CD4-positive, alpha-beta T cell treated with Interleukin-6 for 4 hours (primary cell): ENCODE measurements at regions not wholly inside any gene's neighbourhood (a gene's known extent, or its start where the extent isn't known, plus 50 kb on each side); places are given as distances from the start of the nearest gene placed in this dataset.

Experiments
- DNase-seq: peaks from one replicate; pipeline ENCODE4 v3.0.0-alpha.2; 2020; ENCODE audit warnings: mixed read lengths

GRCh38 chr12:28941248-28941647 is 207.8 kb upstream of the FAR2 start:
- no peak for DNase-seq

GRCh38 chr12:28946361-28946760 is 202.7 kb upstream of the FAR2 start:
- DNase-seq = no peak

GRCh38 chr12:28948685-28949084 is 200.4 kb upstream of the FAR2 start:
- DNase-seq = no peak

- DNase-seq = no peak
Measured at GRCh38 chr12:28949184-28949583, 199.9 kb upstream of the FAR2 start.

- no peak for DNase-seq
Measured at GRCh38 chr12:28950049-28950448, 199.0 kb upstream of the FAR2 start.

- DNase-seq = no peak
Measured at GRCh38 chr12:28951935-28952334, 197.1 kb upstream of the FAR2 start.

- no peak for DNase-seq
Measured at GRCh38 chr12:28954333-28954732, 194.7 kb upstream of the FAR2 start.

- DNase-seq = no peak
Measured at GRCh38 chr12:28955491-28955890, 193.6 kb upstream of the FAR2 start.

GRCh38 chr12:28955931-28956330 is 193.1 kb upstream of the FAR2 start:
- no peak for DNase-seq

- DNase-seq = no peak
Measured at GRCh38 chr12:28958553-28959195, 190.4 kb upstream of the FAR2 start.

GRCh38 chr12:28961948-28962384 is 187.1 kb upstream of the FAR2 start:
- DNase-seq = no peak

- DNase-seq = no peak
Measured at GRCh38 chr12:28963554-28963953, 185.5 kb upstream of the FAR2 start.

- DNase-seq = no peak
Measured at GRCh38 chr12:28966046-28966780, 182.9 kb upstream of the FAR2 start.

- DNase-seq = no peak
Measured at GRCh38 chr12:28967426-28967825, 181.7 kb upstream of the FAR2 start.

GRCh38 chr12:28973491-28973890 is 175.6 kb upstream of the FAR2 start:
- no peak for DNase-seq

- DNase-seq = no peak
Measured at GRCh38 chr12:28974166-28974565, 174.9 kb upstream of the FAR2 start.

- DNase-seq = no peak
Measured at GRCh38 chr12:28974883-28975282, 174.2 kb upstream of the FAR2 start.

GRCh38 chr12:28975564-28976340 is 173.3 kb upstream of the FAR2 start:
- DNase-seq = no peak

GRCh38 chr12:28980436-28980835 is 168.6 kb upstream of the FAR2 start:
- no peak for DNase-seq

- no peak for DNase-seq
Measured at GRCh38 chr12:28987538-28988324, 161.3 kb upstream of the FAR2 start.

GRCh38 chr12:28988325-28988704 is 160.8 kb upstream of the FAR2 start:
- no peak for DNase-seq

- DNase-seq = no peak
Measured at GRCh38 chr12:28991626-28992025, 157.5 kb upstream of the FAR2 start.

- no peak for DNase-seq
Measured at GRCh38 chr12:28993720-28994119, 155.4 kb upstream of the FAR2 start.
